HUES64 (cell line): ENCODE measurements at regions not wholly inside any gene's neighbourhood (a gene's known extent, or its start where the extent isn't known, plus 50 kb on each side); places are given as distances from the start of the nearest gene placed in this dataset.

Experiments
- H3K27ac ChIP-seq: 2 replicates; pipeline ENCODE4 v1.7.0; 2013; ENCODE audit warnings: low read depth, low read length, inconsistent platforms
- H3K27me3 ChIP-seq: 2 replicates; pipeline ENCODE4 v1.6.1; 2013; ENCODE audit warnings: mild to moderate bottlenecking, low read length; ENCODE audit not compliant: insufficient read depth
- H3K36me3 ChIP-seq: 2 replicates; pipeline ENCODE4 v1.6.1; 2013; ENCODE audit warnings: mild to moderate bottlenecking, low read length; ENCODE audit not compliant: insufficient read depth
- H3K4me1 ChIP-seq: 2 replicates; pipeline ENCODE4 v1.6.1; 2013; ENCODE audit warnings: mild to moderate bottlenecking, low read length, moderate library complexity; ENCODE audit not compliant: insufficient read depth
- H3K4me3 ChIP-seq: 2 replicates; pipeline ENCODE4 v1.5.1; 2013; ENCODE audit warnings: mild to moderate bottlenecking, low read length, moderate library complexity
- H3K9ac ChIP-seq: 2 replicates; pipeline ENCODE4 v1.6.1; 2013; ENCODE audit warnings: mild to moderate bottlenecking, low read depth, low read length
- H3K9me3 ChIP-seq: 2 replicates; pipeline ENCODE4 v1.6.1; 2013; ENCODE audit warnings: low read depth, low read length; ENCODE audit not compliant: insufficient read depth
- WGBS: fragments of 150-250, 120-280 bp; methylation state at CpG from one replicate; pipeline ENCODE4 v1.1.7; 2013; ENCODE audit warnings: missing lambda C conversion rate; 5-methylcytosine and 5-hydroxymethylcytosine counted together

DNA sequence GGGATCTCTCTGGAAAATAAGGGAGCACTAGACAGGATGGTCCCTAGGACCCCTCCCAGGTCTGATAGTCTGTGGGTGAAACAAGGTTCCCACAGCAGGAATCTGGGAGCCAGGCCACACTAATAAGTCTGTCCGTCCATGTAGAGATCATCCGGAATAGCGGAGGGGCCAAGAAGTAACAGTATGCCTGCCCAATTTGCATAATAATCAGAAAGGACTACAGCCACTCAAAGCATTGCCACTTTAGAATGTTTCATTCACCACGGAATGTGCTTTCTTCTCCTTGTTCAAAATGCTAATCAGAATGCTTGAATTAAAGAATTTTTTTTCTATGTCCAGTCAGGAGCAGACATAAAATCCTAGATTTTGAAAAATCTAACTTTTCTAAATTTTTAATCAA, 254.9 kb downstream of the ACTL7B start:
- Histone ChIP-seq H3K9ac (no peak overlapping the region), H3K4me1 (peaks cover 7% of the 10 kb centered on the region; the same call in 1 of the 2 replicates), H3K36me3 (no peaks in the 10 kb centered on the region), H3K27ac (no peak overlapping the region), H3K27me3 (no peaks in the 10 kb centered on the region), H3K9me3 (no peaks in the 10 kb centered on the region), H3K4me3 (no peak overlapping the region)
- WGBS: 80% methylated on average over 3 of the region's 4 CpGs

DNA sequence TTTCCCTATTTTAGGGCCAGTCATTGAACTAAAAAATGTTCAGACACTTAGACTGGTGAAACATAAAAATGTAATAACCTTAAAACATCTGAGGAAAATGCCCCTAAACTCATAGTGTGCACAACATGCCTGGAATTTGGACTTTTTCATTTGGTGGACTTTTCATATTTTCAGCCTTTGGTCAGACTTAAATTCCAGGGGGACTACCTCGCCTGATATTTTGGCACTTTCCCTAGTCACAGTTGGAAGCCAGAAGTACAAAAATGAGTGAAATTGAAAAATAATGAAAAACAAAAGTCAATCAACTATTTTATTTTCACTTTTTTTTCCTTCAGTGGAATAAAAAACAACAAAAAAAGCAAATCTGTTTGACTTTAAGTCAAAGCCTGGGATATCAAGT, 256.2 kb downstream of the ACTL7B start:
- WGBS: 100% methylated on average over 1 of the region's 1 CpG
- H3K9ac ChIP-seq: no peak overlapping the region
- H3K4me1 ChIP-seq: peaks cover 7% of the 10 kb centered on the region; the same call in 1 of the 2 replicates
- H3K36me3 ChIP-seq: no peaks in the 10 kb centered on the region
- no peak overlapping the region for H3K27ac ChIP-seq
- H3K4me3 ChIP-seq: no peak overlapping the region
- no peaks in the 10 kb centered on the region for H3K27me3 ChIP-seq
- H3K9me3 ChIP-seq: no peaks in the 10 kb centered on the region

DNA sequence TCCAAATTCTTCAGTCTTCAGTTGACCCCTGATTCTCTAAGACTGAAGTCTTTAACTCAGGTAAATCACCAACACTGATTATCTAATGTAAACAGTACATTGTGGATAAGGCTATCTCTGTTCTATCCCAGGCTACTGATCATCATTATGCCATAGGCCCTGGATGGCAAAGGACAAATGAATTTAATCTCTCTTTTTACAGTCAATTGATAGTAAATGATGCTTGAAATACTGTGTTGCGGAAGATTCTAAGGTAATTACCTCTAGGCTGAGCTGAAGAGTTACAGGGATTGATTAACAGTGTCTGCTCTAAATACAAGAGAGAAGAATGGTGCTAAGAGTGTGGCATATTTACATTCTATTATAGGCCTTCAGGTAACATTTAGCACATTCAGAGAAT, 264.7 kb downstream of the ACTL7B start:
- H3K4me1 ChIP-seq: peaks cover 15% of the 10 kb centered on the region
- no peak overlapping the region for H3K27ac ChIP-seq
- WGBS: 95% methylated on average over 1 of the region's 1 CpG
- H3K9me3 ChIP-seq: no peaks in the 10 kb centered on the region
- H3K9ac ChIP-seq: no peak overlapping the region
- no peaks in the 10 kb centered on the region for H3K27me3 ChIP-seq
- H3K36me3 ChIP-seq: no peaks in the 10 kb centered on the region
- H3K4me3 ChIP-seq: no peak overlapping the region

DNA sequence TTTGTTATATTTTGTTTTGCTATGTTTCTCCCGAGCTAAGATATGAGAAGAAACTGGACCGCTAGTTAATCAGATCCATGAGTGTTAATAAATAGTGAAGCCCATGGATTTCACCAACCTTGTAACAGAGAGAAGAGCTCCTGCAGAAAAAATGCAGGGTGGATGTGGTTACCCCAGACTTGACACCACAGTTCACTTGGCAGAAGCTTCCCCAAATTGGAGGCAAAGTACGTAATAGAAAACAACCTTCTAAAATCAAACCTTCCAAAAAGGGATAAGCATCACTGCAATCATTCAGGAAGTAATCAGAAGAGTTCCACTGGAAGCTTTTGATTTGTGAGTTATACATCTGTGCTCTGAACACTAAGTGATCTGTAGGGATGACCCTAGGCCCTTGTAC, 267.5 kb downstream of the ACTL7B start:
- Histone ChIP-seq H3K4me1 (peaks cover 15% of the 10 kb centered on the region), H3K9ac (no peak overlapping the region), H3K4me3 (no peak overlapping the region), H3K36me3 (no peaks in the 10 kb centered on the region), H3K9me3 (no peaks in the 10 kb centered on the region), H3K27me3 (no peaks in the 10 kb centered on the region), H3K27ac (no peak overlapping the region)
- WGBS: 92% methylated on average over 3 of the region's 3 CpGs

DNA sequence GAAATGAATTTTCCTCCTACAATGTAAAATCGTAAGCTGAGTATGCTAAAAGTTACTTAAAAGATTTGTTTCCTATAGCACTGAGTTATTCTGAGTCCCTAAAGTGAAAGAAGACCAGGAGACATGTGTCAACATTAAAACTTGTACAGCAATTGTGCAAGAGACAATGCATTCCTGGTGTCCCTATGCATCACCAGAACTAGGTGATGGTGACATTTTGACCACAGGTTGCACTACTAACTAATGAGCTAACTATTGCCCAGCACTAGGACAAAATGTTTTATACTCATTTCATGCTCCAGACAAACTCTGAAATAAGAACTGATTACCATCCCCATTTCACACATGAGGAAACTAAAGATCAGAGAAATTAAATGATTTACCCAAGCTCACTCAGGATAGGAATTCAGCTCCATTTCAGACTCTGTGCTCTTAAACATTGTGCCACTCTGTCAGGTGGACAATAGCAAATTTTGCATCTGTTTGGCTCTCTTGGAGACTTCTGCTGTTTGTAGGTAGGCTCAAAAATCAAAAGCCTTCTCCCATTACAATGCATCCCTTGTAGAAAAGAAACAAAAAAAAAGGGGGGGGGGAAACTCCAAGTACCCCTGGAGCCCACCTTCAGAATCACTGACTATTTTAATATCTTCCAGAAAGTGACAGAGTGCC, 269.2 kb downstream of the ACTL7B start:
- H3K27me3 ChIP-seq: no peaks in the 10 kb centered on the region
- H3K4me3 ChIP-seq: no peak overlapping the region
- 92% methylated on average over 1 of the region's 1 CpG for WGBS
- H3K4me1 ChIP-seq: peaks cover 15% of the 10 kb centered on the region
- H3K9me3 ChIP-seq: no peaks in the 10 kb centered on the region
- H3K27ac ChIP-seq: no peak overlapping the region; the same call in 1 of the 2 replicates
- H3K9ac ChIP-seq: no peak overlapping the region
- no peaks in the 10 kb centered on the region for H3K36me3 ChIP-seq

DNA sequence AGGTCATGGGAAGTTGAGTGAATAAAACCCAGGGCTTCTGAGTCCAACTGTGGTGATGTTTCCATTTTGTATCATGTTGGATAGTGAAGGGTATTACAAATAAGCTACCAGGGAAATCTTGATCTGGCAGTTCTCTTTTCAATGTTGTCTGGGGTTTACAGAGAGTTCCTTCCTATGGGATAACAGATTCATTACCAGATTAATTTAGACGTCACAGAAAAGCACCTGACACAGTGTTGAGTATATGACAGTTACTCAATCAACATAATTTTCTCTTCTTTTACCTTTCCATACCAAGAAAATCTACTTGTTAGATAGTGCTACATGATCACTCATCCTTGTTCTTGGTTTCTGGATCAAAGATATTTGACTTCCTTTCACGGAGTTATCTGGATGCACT, 270.9 kb downstream of the ACTL7B start:
- Histone ChIP-seq H3K27me3 (no peaks in the 10 kb centered on the region), H3K9ac (no peak overlapping the region), H3K9me3 (no peaks in the 10 kb centered on the region), H3K4me3 (no peak overlapping the region), H3K4me1 (peaks cover 15% of the 10 kb centered on the region), H3K27ac (no peak overlapping the region), H3K36me3 (no peaks in the 10 kb centered on the region)
- 93% methylated on average over 2 of the region's 2 CpGs for WGBS

DNA sequence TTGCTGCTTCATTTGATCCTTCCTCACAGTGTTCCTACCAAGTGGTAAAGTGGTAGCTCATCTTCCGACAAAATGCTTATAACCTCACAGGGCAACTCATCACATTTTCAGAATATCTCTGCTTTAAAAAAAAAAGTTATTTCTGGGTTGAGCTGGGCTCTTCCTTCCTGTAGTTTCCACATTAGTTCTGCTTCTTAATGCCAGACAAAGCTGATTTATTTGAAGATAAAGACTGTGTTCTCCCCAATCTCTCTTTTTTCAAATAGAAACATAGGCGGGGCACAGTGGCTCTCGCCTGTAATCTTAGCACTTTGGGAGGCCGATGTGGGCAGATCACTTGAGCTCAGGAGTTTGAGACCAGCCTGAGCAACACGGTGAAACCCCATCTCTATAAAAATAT, 273.1 kb downstream of the ACTL7B start:
- H3K4me1 ChIP-seq: peaks cover 15% of the 10 kb centered on the region
- WGBS: 92% methylated on average over 5 of the region's 5 CpGs
- no peak overlapping the region for H3K27ac ChIP-seq
- H3K9me3 ChIP-seq: no peaks in the 10 kb centered on the region
- no peak overlapping the region for H3K4me3 ChIP-seq
- no peaks in the 10 kb centered on the region for H3K36me3 ChIP-seq
- no peak overlapping the region for H3K9ac ChIP-seq
- H3K27me3 ChIP-seq: no peaks in the 10 kb centered on the region

DNA sequence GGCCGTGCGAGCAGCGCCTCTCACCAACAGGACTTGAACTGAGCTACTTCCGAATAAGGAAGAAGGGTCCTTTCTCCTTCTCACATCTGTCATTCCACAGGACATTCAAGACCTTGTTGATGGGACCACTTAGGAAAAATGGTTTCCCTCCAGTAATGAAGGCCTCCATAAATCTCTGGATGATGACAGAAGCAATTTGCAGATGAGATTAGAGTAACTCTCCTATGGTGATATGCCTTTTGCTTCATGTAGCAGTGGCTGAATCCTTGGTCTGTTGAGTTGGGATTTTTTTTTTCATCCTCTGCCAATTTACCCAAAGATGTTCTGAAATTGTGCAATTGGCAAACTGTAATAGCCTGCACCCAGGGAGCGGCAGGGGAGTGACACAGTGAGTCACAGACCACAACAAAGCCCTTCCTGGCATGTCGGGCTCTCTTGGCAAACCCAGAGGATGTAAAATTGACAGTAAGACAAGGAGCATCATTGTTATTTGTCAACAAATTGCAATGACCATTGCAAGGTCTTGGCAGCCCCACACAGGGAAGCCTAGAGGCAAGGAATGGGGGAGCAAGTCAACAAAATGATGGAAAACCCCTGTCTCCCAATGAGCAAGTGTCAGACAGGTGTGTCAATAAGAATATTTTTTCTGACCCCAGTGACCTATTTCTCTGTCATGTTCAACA, 275.9 kb downstream of the ACTL7B start:
- no peak overlapping the region for H3K9ac ChIP-seq
- H3K27ac ChIP-seq: no peak overlapping the region
- H3K4me3 ChIP-seq: no peak overlapping the region
- H3K9me3 ChIP-seq: no peaks in the 10 kb centered on the region
- no peaks in the 10 kb centered on the region for H3K27me3 ChIP-seq
- WGBS: 90% methylated on average over 6 of the region's 6 CpGs
- no peaks in the 10 kb centered on the region for H3K4me1 ChIP-seq
- H3K36me3 ChIP-seq: no peaks in the 10 kb centered on the region

DNA sequence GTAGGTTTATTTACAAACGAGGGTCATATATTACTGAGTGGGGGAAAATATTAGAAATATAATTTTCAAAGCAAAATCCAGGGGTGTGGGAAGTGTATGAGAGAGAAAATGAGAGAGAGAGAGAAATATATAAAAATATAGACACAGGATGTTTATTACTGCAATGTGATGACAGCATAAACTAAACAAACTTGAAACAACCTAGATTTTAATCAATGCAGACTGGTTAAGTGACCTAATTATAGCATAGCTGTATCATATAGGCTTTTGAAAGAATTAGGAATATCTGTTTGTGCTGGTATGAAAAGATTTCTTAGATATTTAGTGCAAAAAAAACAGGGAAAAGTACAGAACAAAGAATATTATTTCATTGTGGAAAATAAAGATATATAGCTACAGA, 280.5 kb downstream of the ACTL7B start:
- WGBS: 93% methylated on average over 1 of the region's 1 CpG
- Histone ChIP-seq H3K27ac (no peak overlapping the region), H3K9ac (no peak overlapping the region), H3K9me3 (no peaks in the 10 kb centered on the region), H3K4me1 (no peaks in the 10 kb centered on the region), H3K4me3 (no peak overlapping the region), H3K36me3 (no peaks in the 10 kb centered on the region), H3K27me3 (no peaks in the 10 kb centered on the region)

DNA sequence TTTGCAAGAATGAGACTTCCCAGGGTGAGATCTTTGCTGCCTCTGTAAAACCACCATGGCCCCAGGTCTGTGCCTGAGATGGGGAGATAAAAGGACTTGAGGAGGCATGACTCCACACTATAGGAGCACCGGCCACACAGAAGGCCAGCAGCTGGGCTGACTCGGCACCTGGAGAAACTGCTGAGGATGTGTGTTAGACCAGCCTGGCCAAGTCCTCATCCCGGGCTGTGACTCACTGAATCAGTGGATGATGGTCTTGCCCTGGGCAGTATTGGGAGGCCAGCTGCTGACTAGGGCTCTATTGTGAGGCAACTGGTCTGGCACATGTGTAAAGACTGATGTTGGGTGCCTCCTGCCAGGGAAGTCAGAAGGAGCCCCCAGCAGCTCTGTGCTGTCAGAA, 286.2 kb downstream of the ACTL7B start:
- Histone ChIP-seq H3K4me3 (no peak overlapping the region), H3K9ac (no peak overlapping the region), H3K27me3 (no peaks in the 10 kb centered on the region), H3K27ac (no peak overlapping the region), H3K36me3 (no peaks in the 10 kb centered on the region), H3K4me1 (peaks cover 4% of the 10 kb centered on the region; the same call in 1 of the 2 replicates), H3K9me3 (no peaks in the 10 kb centered on the region)
- WGBS: 88% methylated on average over 3 of the region's 3 CpGs

DNA sequence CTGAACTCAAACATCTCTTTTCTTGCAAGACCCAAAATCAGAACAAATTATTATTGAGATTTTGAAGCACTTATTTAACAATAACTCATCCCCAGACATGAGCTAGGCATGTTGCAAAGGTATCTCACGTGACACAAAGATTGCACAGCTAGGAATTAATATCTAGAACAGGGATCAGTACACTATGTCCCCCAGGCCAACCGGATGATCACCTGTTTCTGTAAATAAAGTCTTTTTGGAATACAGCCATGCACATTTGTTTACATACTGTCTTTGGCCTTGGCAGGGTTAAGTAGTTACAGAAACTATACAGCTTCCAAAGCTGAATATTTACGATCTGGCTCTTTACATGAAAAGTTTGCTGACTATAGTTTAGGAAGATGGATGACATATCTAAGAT, 287.7 kb downstream of the ACTL7B start:
- peaks cover 4% of the 10 kb centered on the region; the same call in 1 of the 2 replicates for H3K4me1 ChIP-seq
- H3K27me3 ChIP-seq: no peaks in the 10 kb centered on the region
- no peak overlapping the region for H3K27ac ChIP-seq
- H3K4me3 ChIP-seq: no peak overlapping the region
- no peak overlapping the region for H3K9ac ChIP-seq
- 96% methylated on average over 3 of the region's 3 CpGs for WGBS
- H3K36me3 ChIP-seq: no peaks in the 10 kb centered on the region
- H3K9me3 ChIP-seq: no peaks in the 10 kb centered on the region
